Type B pancreatic cell (in vitro differentiated cells): ENCODE measurements at regions not wholly inside any gene's neighbourhood (a gene's known extent, or its start where the extent isn't known, plus 50 kb on each side); places are given as distances from the start of the nearest gene placed in this dataset.

Experiments
- DNase-seq: peaks from one replicate; pipeline ENCODE4 v3.0.0; 2021; ENCODE audit warnings: mixed read lengths; ENCODE audit not compliant: unreplicated experiment; ENCODE audit errors: extremely low spot score
- H3K27ac Mint-ChIP-seq: 2 replicates; pipeline ENCODE4 v1.8.0; 2021; ENCODE audit warnings: mild to moderate bottlenecking, mixed read lengths
- H3K27me3 Mint-ChIP-seq: 2 replicates; pipeline ENCODE4 v1.8.0; 2021; ENCODE audit warnings: mixed read lengths
- H3K36me3 Mint-ChIP-seq: 2 replicates; pipeline ENCODE4 v1.8.0; 2021; ENCODE audit warnings: mixed read lengths
- H3K4me1 Mint-ChIP-seq: one replicate; pipeline ENCODE4 v1.8.0; 2021; ENCODE audit warnings: mixed read lengths; ENCODE audit not compliant: unreplicated experiment
- H3K4me3 Mint-ChIP-seq: 2 replicates; pipeline ENCODE4 v1.8.0; 2021; ENCODE audit warnings: mild to moderate bottlenecking, mixed read lengths
- H3K9me3 Mint-ChIP-seq: 2 replicates; pipeline ENCODE4 v1.8.0; 2021; ENCODE audit warnings: mixed read lengths
- CTCF ChIP-seq: fragments of 200-600 bp; sonication (generic); conservative IDR thresholded peaks from 2 replicates; pipeline ENCODE4 v1.5.0; 2021; ENCODE audit warnings: antibody characterized with exemption, mild to moderate bottlenecking

- H3K4me1 Mint-ChIP-seq = peaks cover 15% of the 10 kb centered on the region
- no peaks in the 10 kb centered on the region for H3K27me3 Mint-ChIP-seq
- DNase-seq = no peak
These were observed 221.8 kb upstream of the RBMS1 start for GRCh38 chr2:160715428-160715827.

GRCh38 chr2:160719116-160719515, 225.5 kb upstream of the RBMS1 start:
- no peaks in the 10 kb centered on the region for H3K36me3 Mint-ChIP-seq

More at GRCh38 chr2:160715428-160715827, 221.8 kb upstream of the RBMS1 start:
- no peaks in the 10 kb centered on the region for H3K9me3 Mint-ChIP-seq
- H3K4me3 Mint-ChIP-seq = no peak overlapping the region
- H3K27ac Mint-ChIP-seq = no peak overlapping the region
- TF ChIP-seq CTCF = no peak
- no peaks in the 10 kb centered on the region for H3K36me3 Mint-ChIP-seq

GRCh38 chr2:160720098-160720497, 226.5 kb upstream of the RBMS1 start:
- H3K4me1 Mint-ChIP-seq = peaks cover 9% of the 10 kb centered on the region
- no peak for TF ChIP-seq CTCF
- H3K4me3 Mint-ChIP-seq = no peak overlapping the region
- no peaks in the 10 kb centered on the region for H3K36me3 Mint-ChIP-seq
- H3K27me3 Mint-ChIP-seq = no peaks in the 10 kb centered on the region
- DNase-seq = no peak
- H3K9me3 Mint-ChIP-seq = no peaks in the 10 kb centered on the region
- no peak overlapping the region for H3K27ac Mint-ChIP-seq

More at GRCh38 chr2:160719116-160719515, 225.5 kb upstream of the RBMS1 start:
- Mint-ChIP-seq H3K4me1 (peaks cover 15% of the 10 kb centered on the region), H3K27ac (no peak overlapping the region), H3K27me3 (no peaks in the 10 kb centered on the region), H3K4me3 (no peak overlapping the region), H3K9me3 (no peaks in the 10 kb centered on the region)
- TF ChIP-seq CTCF = no peak
- DNase-seq = no peak

- no peak for DNase-seq
- H3K4me3 Mint-ChIP-seq = no peak overlapping the region
- no peak for TF ChIP-seq CTCF
- no peaks in the 10 kb centered on the region for H3K36me3 Mint-ChIP-seq
- H3K27me3 Mint-ChIP-seq = no peaks in the 10 kb centered on the region
- H3K9me3 Mint-ChIP-seq = no peaks in the 10 kb centered on the region
- peaks cover 6% of the 10 kb centered on the region for H3K4me1 Mint-ChIP-seq
- no peak overlapping the region for H3K27ac Mint-ChIP-seq
These were observed 227.8 kb upstream of the RBMS1 start for GRCh38 chr2:160721089-160722040.

- H3K4me1 Mint-ChIP-seq = peaks cover 6% of the 10 kb centered on the region
- H3K4me3 Mint-ChIP-seq = no peak overlapping the region
- no peak for TF ChIP-seq CTCF
- H3K9me3 Mint-ChIP-seq = no peaks in the 10 kb centered on the region
- DNase-seq = no peak
- H3K27me3 Mint-ChIP-seq = no peaks in the 10 kb centered on the region
- H3K36me3 Mint-ChIP-seq = no peaks in the 10 kb centered on the region
- no peak overlapping the region for H3K27ac Mint-ChIP-seq
These were observed 232.4 kb upstream of the RBMS1 start for GRCh38 chr2:160726046-160726445.
